H9 (cell line): ENCODE measurements at regions not wholly inside any gene's neighbourhood (a gene's known extent, or its start where the extent isn't known, plus 50 kb on each side); places are given as distances from the start of the nearest gene placed in this dataset.

ENCODE experiments used
- DNase-seq: peaks from one replicate; pipeline ENCODE4 v3.0.0-alpha.2; 2017
- H2AFZ ChIP-seq: one replicate; pipeline ENCODE4 v1.6.1; 2013; ENCODE audit warnings: mild to moderate bottlenecking, low read length, control low read depth, moderate library complexity
- H2AK5ac ChIP-seq: 2 replicates; pipeline ENCODE4 v1.6.1; 2013; ENCODE audit warnings: low read length, control low read depth, mixed read lengths; ENCODE audit not compliant: insufficient read length
- H2BK120ac ChIP-seq: one replicate; pipeline ENCODE4 v1.6.1; 2013; ENCODE audit warnings: low read depth, mild to moderate bottlenecking, low read length, control low read depth, inconsistent platforms; ENCODE audit not compliant: poor library complexity, severe bottlenecking
- H2BK12ac ChIP-seq: 2 replicates; pipeline ENCODE4 v1.6.1; 2013; ENCODE audit warnings: low read length, control low read depth, mixed read lengths, low read depth; ENCODE audit not compliant: insufficient read length
- H2BK15ac ChIP-seq: 2 replicates; pipeline ENCODE4 v1.6.1; 2013; ENCODE audit warnings: low read depth, low read length, control low read depth
- H2BK20ac ChIP-seq: one replicate; pipeline ENCODE4 v1.6.1; 2013; ENCODE audit warnings: low read depth, mild to moderate bottlenecking, low read length, control low read depth, inconsistent platforms; ENCODE audit not compliant: poor library complexity, severe bottlenecking
- H2BK5ac ChIP-seq: 2 replicates; pipeline ENCODE4 v1.6.1; 2013; ENCODE audit warnings: low read length, control low read depth, mixed read lengths; ENCODE audit not compliant: insufficient read length
- H3K14ac ChIP-seq: 2 replicates; pipeline ENCODE4 v1.6.1; 2013; ENCODE audit warnings: low read length, control low read depth; ENCODE audit not compliant: insufficient read depth
- H3K18ac ChIP-seq: 2 replicates; pipeline ENCODE4 v1.6.1; 2013; ENCODE audit warnings: low read depth, mild to moderate bottlenecking, mixed read lengths, low read length, control low read depth; ENCODE audit not compliant: insufficient read length
- H3K23ac ChIP-seq: 2 replicates; pipeline ENCODE4 v1.6.1; 2013; ENCODE audit warnings: low read length, control low read depth, mixed read lengths, low read depth; ENCODE audit not compliant: insufficient read length
- H3K23me2 ChIP-seq: 2 replicates; pipeline ENCODE4 v1.6.1; 2013; ENCODE audit warnings: low read depth, mild to moderate bottlenecking, mixed read lengths, low read length, control low read depth; ENCODE audit not compliant: insufficient read length, poor library complexity, severe bottlenecking
- H3K27ac ChIP-seq: 2 replicates; pipeline ENCODE4 v1.5.1; 2013; ENCODE audit warnings: low read length, control low read depth, mixed read lengths, low read depth; ENCODE audit not compliant: insufficient read length
- H3K27me3 ChIP-seq: 2 replicates; pipeline ENCODE4 v1.6.1; 2013; ENCODE audit warnings: low read length, control low read depth, inconsistent platforms; ENCODE audit not compliant: insufficient read depth
- H3K4ac ChIP-seq: 2 replicates; pipeline ENCODE4 v1.6.1; 2013; ENCODE audit warnings: low read depth, mild to moderate bottlenecking, control low read depth, inconsistent platforms, low read length, moderate library complexity
- H3K4me1 ChIP-seq: 2 replicates; pipeline ENCODE4 v1.6.1; 2013; ENCODE audit warnings: low read length, control low read depth, inconsistent platforms; ENCODE audit not compliant: insufficient read depth
- H3K4me2 ChIP-seq: 2 replicates; pipeline ENCODE4 v1.6.1; 2013; ENCODE audit warnings: low read length, control low read depth, mixed read lengths; ENCODE audit not compliant: insufficient read length, insufficient read depth
- H3K56ac ChIP-seq: 2 replicates; pipeline ENCODE4 v1.6.1; 2013; ENCODE audit warnings: low read depth, mild to moderate bottlenecking, mixed read lengths, low read length, control low read depth; ENCODE audit not compliant: insufficient read length
- H3K79me1 ChIP-seq: 2 replicates; pipeline ENCODE4 v1.6.1; 2013; ENCODE audit warnings: low read depth, mild to moderate bottlenecking, moderate library complexity, low read length, control low read depth, inconsistent platforms; ENCODE audit not compliant: insufficient read depth, poor library complexity, severe bottlenecking
- H3K79me2 ChIP-seq: 2 replicates; pipeline ENCODE4 v1.6.1; 2013; ENCODE audit warnings: low read length, control low read depth, inconsistent platforms; ENCODE audit not compliant: insufficient read depth
- H3K9ac ChIP-seq: 2 replicates; pipeline ENCODE4 v1.6.1; 2013; ENCODE audit warnings: low read length, control low read depth, mixed read lengths; ENCODE audit not compliant: insufficient read length; ENCODE audit errors: extremely low read depth
- H3K9me3 ChIP-seq: one replicate; pipeline ENCODE4 v1.6.1; 2013; ENCODE audit warnings: low read depth, low read length, inconsistent platforms; ENCODE audit not compliant: control insufficient read depth
- H3T11ph ChIP-seq: one replicate; pipeline ENCODE4 v1.6.1; 2013; ENCODE audit warnings: mild to moderate bottlenecking, low read length, control low read depth, inconsistent platforms
- H4K20me1 ChIP-seq: one replicate; pipeline ENCODE4 v1.6.1; 2013; ENCODE audit not compliant: control insufficient read depth, insufficient read length, insufficient read depth
- H4K5ac ChIP-seq: 2 replicates; pipeline ENCODE4 v1.6.1; 2013; ENCODE audit warnings: low read depth, mild to moderate bottlenecking, mixed read lengths, low read length, control low read depth; ENCODE audit not compliant: insufficient read length
- H4K8ac ChIP-seq: replicated peaks from 2 replicates; pipeline ENCODE4 v1.6.1; 2013; ENCODE audit warnings: low read length, control low read depth, mixed read lengths, low read depth; ENCODE audit not compliant: insufficient read length
- H4K91ac ChIP-seq: 2 replicates; pipeline ENCODE4 v1.6.1; 2013; ENCODE audit warnings: low read depth, mild to moderate bottlenecking, moderate library complexity, mixed read lengths, low read length, control low read depth; ENCODE audit not compliant: insufficient read length
- H3K27ac Mint-ChIP-seq, 3 experiments: 2 replicates in 2 of 3; 3 replicates in 1 of 3; pipeline ENCODE4 v1.8.0; 2020 to 2021; ENCODE audit warnings: mixed read lengths in 3 of 3, mild to moderate bottlenecking in 1 of 3, moderate library complexity in 1 of 3
- H3K27me3 Mint-ChIP-seq: 2 replicates; pipeline ENCODE4 v1.8.0; 2021; ENCODE audit warnings: low read depth, mild to moderate bottlenecking, moderate library complexity, mixed read lengths
- H3K36me3 Mint-ChIP-seq, 3 experiments: 2 replicates in 2 of 3; 3 replicates in 1 of 3; pipeline ENCODE4 v1.8.0; 2020 to 2021; ENCODE audit warnings: low read depth in 3 of 3, mixed read lengths in 3 of 3; ENCODE audit not compliant: insufficient read depth in 1 of 3
- H3K4me1 Mint-ChIP-seq, 2 experiments: 2 replicates each; pipeline ENCODE4 v1.8.0; 2020; ENCODE audit warnings: mixed read lengths in 2 of 2
- H3K4me3 Mint-ChIP-seq, 2 experiments: 2 replicates in 1 of 2; 3 replicates in 1 of 2; pipeline ENCODE4 v1.8.0; 2020 to 2021; ENCODE audit warnings: mild to moderate bottlenecking in 2 of 2, mixed read lengths in 2 of 2, moderate library complexity in 1 of 2
- H3K9me3 Mint-ChIP-seq, 2 experiments: 2 replicates in 1 of 2; 3 replicates in 1 of 2; pipeline ENCODE4 v1.8.0; 2020; ENCODE audit warnings: mild to moderate bottlenecking in 2 of 2, mixed read lengths in 2 of 2, moderate library complexity in 1 of 2
- CTCF ChIP-seq: fragments of 200-600 bp; sonication (generic); conservative IDR thresholded peaks from 3 replicates; pipeline ENCODE4 v1.8.0; 2021; ENCODE audit warnings: antibody characterized with exemption, mild to moderate bottlenecking
- WGBS: extraction: QIAGEN DNeasy Blood & Tissue Kit; methylation state at CpG from one replicate; pipeline ENCODE4 v1.1.7; 2013; ENCODE audit warnings: missing lambda C conversion rate, low lambda C conversion rate, mixed read lengths; ENCODE audit not compliant: insufficient read length; ENCODE audit errors: extremely low coverage; 5-methylcytosine and 5-hydroxymethylcytosine counted together

GRCh38 chr22:48393885-48394284 lies 1433.8 kb downstream of the BRD1 start:
- Histone ChIP-seq H3K4ac (no peak overlapping the region), H4K5ac (no peak overlapping the region), H3K4me2 (no peak overlapping the region), H2BK5ac (no peak overlapping the region), H3K79me2 (no peaks in the 10 kb centered on the region), H3K79me1 (no peaks in the 10 kb centered on the region), H3T11ph (no peak overlapping the region), H3K4me1 (no peaks in the 10 kb centered on the region), H4K8ac (no peak overlapping the region), H3K9ac (no peak overlapping the region), H2AK5ac (no peak overlapping the region), H3K23ac (no peak overlapping the region), H2BK120ac (no peak overlapping the region), H2BK20ac (no peak overlapping the region), H3K14ac (no peak overlapping the region), H3K56ac (no peak overlapping the region), H3K27me3 (no peaks in the 10 kb centered on the region), H3K18ac (no peak overlapping the region), H3K9me3 (no peaks in the 10 kb centered on the region), H4K20me1 (no peaks in the 10 kb centered on the region), H4K91ac (no peak overlapping the region), H3K23me2 (peaks cover 3% of the 10 kb centered on the region), H2BK12ac (no peak overlapping the region), H2AFZ (no peak overlapping the region), H3K27ac (no peak overlapping the region), H2BK15ac (no peak overlapping the region)
- Mint-ChIP-seq H3K27ac (no peak overlapping the region), H3K9me3 (no peaks in the 10 kb centered on the region), H3K4me1 (peaks cover 17 to 18% of the 10 kb centered on the region in 2 experiments), H3K4me3 (no peak overlapping the region), H3K36me3 (no peaks in the 10 kb centered on the region), H3K27me3 (peaks cover 19% of the 10 kb centered on the region)
- TF ChIP-seq CTCF: no peak
- DNase-seq: no peak
- no CpG with 5 or more reads among the region's 10 CpGs for WGBS
